CD14-positive monocyte (primary cell): ENCODE measurements at regions not wholly inside any gene's neighbourhood (a gene's known extent, or its start where the extent isn't known, plus 50 kb on each side); places are given as distances from the start of the nearest gene placed in this dataset.

Experiments used
- DNase-seq, 3 donors: peaks; one replicate each; pipeline ENCODE4 v3.0.0-alpha.2; 2011 to 2022
- H2AFZ ChIP-seq: 2 replicates; pipeline ENCODE4 v1.6.0; 2012; ENCODE audit warnings: mild to moderate bottlenecking, low read depth, low read length, inconsistent platforms; ENCODE audit not compliant: insufficient read depth, poor library complexity, severe bottlenecking
- H3K27ac ChIP-seq, 2 donors: 1 replicate in 1 of 2; 2 replicates in 1 of 2; pipeline ENCODE4 v1.5.1; 2012 to 2013; ENCODE audit warnings: low read length in 2 of 2, control low read depth in 1 of 2, inconsistent platforms in 1 of 2, low read depth in 1 of 2, mild to moderate bottlenecking in 1 of 2
- H3K27me3 ChIP-seq, 2 donors: one replicate each; pipeline versions ENCODE4 v1.6.0 to v1.6.1; 2011 to 2013; ENCODE audit warnings: low read length in 2 of 2; ENCODE audit not compliant: control insufficient read depth in 2 of 2, insufficient read depth in 2 of 2
- H3K36me3 ChIP-seq, 2 donors: replicated peaks in 1 of 2; 1 replicate in 1 of 2; 2 replicates in 1 of 2; pipeline versions ENCODE4 v1.5.1 to v1.6.1; 2012 to 2013; ENCODE audit warnings: low read length in 2 of 2, control low read depth in 1 of 2, inconsistent platforms in 1 of 2, mild to moderate bottlenecking in 1 of 2; ENCODE audit not compliant: insufficient read depth in 2 of 2, control insufficient read depth in 1 of 2
- H3K4me1 ChIP-seq, 2 donors: 1 replicate in 1 of 2; 2 replicates in 1 of 2; pipeline versions ENCODE4 v1.5.1 to v1.6.1; 2012 to 2013; ENCODE audit warnings: low read length in 2 of 2, control low read depth in 1 of 2, inconsistent platforms in 1 of 2, mild to moderate bottlenecking in 1 of 2, moderate library complexity in 1 of 2; ENCODE audit not compliant: insufficient read depth in 2 of 2, control insufficient read depth in 1 of 2
- H3K4me2 ChIP-seq: replicated peaks from 2 replicates; pipeline ENCODE3; 2012; ENCODE audit warnings: low read length, moderate library complexity, mild to moderate bottlenecking; ENCODE audit not compliant: poor library complexity, severe bottlenecking; ENCODE audit errors: extremely low read depth
- H3K4me3 ChIP-seq, 3 experiments: fragments of 200-600 bp in 1 of 3; sonication (generic) in 1 of 3; replicated peaks in 1 of 3; 1 replicate in 2 of 3; 2 replicates in 1 of 3; pipeline ENCODE4 v1.5.1; 2011 to 2013; ENCODE audit warnings: low read length in 3 of 3, mild to moderate bottlenecking in 3 of 3, control low read depth in 2 of 3, low read depth in 2 of 3, inconsistent platforms in 1 of 3, moderate library complexity in 1 of 3
- H3K79me2 ChIP-seq: 2 replicates; pipeline ENCODE4 v1.6.0; 2012; ENCODE audit warnings: mild to moderate bottlenecking, control low read depth, inconsistent platforms, low read length, moderate library complexity; ENCODE audit not compliant: insufficient read depth
- H3K9ac ChIP-seq: 2 replicates; pipeline ENCODE4 v1.6.0; 2017; ENCODE audit warnings: low read length, mild to moderate bottlenecking; ENCODE audit not compliant: insufficient read depth, poor library complexity, severe bottlenecking
- H3K9me3 ChIP-seq, 2 donors: replicated peaks in 1 of 2; 1 replicate in 1 of 2; 2 replicates in 1 of 2; pipeline versions ENCODE4 v1.5.1 to v1.6.1; 2012 to 2013; ENCODE audit warnings: low read length in 2 of 2, control low read depth in 1 of 2; ENCODE audit not compliant: control insufficient read depth in 1 of 2, insufficient read depth in 1 of 2
- H4K20me1 ChIP-seq: 2 replicates; pipeline ENCODE4 v1.6.0; 2012; ENCODE audit warnings: mild to moderate bottlenecking, low read length, control low read depth, moderate library complexity; ENCODE audit not compliant: insufficient read depth
- H3K27ac Mint-ChIP-seq, 7 donors: one replicate each; pipeline ENCODE4 v1.8.0; 2020; ENCODE audit warnings: mild to moderate bottlenecking in 7 of 7, mixed read lengths in 7 of 7, moderate library complexity in 6 of 7, inconsistent platforms in 2 of 7
- H3K27me3 Mint-ChIP-seq, 3 donors: one replicate each; pipeline ENCODE4 v1.8.0; 2021 to 2022; ENCODE audit warnings: low read depth in 3 of 3, mild to moderate bottlenecking in 3 of 3, mixed read lengths in 3 of 3, moderate library complexity in 3 of 3, inconsistent platforms in 1 of 3
- H3K36me3 Mint-ChIP-seq, 2 donors: one replicate each; pipeline ENCODE4 v1.8.0; 2020; ENCODE audit warnings: mixed read lengths in 2 of 2, inconsistent platforms in 1 of 2, mild to moderate bottlenecking in 1 of 2
- H3K4me1 Mint-ChIP-seq: one replicate; pipeline ENCODE4 v1.8.0; 2020; ENCODE audit warnings: mild to moderate bottlenecking, mixed read lengths
- H3K4me3 Mint-ChIP-seq, 2 donors: one replicate each; pipeline ENCODE4 v1.8.0; 2020; ENCODE audit warnings: mild to moderate bottlenecking in 2 of 2, mixed read lengths in 2 of 2, moderate library complexity in 1 of 2
- H3K9me3 Mint-ChIP-seq, 7 donors: one replicate each; pipeline ENCODE4 v1.8.0; 2020 to 2022; ENCODE audit warnings: mixed read lengths in 7 of 7, mild to moderate bottlenecking in 6 of 7, moderate library complexity in 6 of 7, inconsistent platforms in 2 of 7
- CTCF ChIP-seq: fragments of 200-600 bp; IDR thresholded peaks from one replicate; pipeline ENCODE4 v1.8.0; 2022; ENCODE audit warnings: antibody characterized with exemption, mild to moderate bottlenecking
- WGBS: methylation state at CpG from one replicate; pipeline ENCODE4 v1.1.5; 2013; ENCODE audit warnings: missing lambda C conversion rate; ENCODE audit not compliant: insufficient coverage; 5-methylcytosine and 5-hydroxymethylcytosine counted together
- intact Hi-C, 2 donors: fragments of 100-400 bp; cut with micrococcal nuclease; formaldehyde crosslinking; loops; one replicate each; pipeline versions ENCODE4 v1.15.0 to v1.15.1; 2023

GRCh38 chr1:191427593-191427992, 730.7 kb upstream of the RGS18 start:
- 100% methylated on average over 1 of the region's 3 CpGs for WGBS
- H3K27ac Mint-ChIP-seq = no peak overlapping the region
- intact Hi-C loops = no loop called here

GRCh38 chr1:191432817-191433216, 725.4 kb upstream of the RGS18 start:
- no peak overlapping the region for H3K4me2 ChIP-seq
- no peak overlapping the region for H3K9ac ChIP-seq
- no peak for TF ChIP-seq CTCF
- H3K4me3 Mint-ChIP-seq = no peak overlapping the region
- no peaks in the 10 kb centered on the region for H3K27me3 ChIP-seq
- no peak overlapping the region for H2AFZ ChIP-seq
- H3K27ac Mint-ChIP-seq = no peak overlapping the region
- no peaks in the 10 kb centered on the region for H3K27me3 Mint-ChIP-seq
- H3K4me1 Mint-ChIP-seq = no peaks in the 10 kb centered on the region
- H3K27ac ChIP-seq = no peak overlapping the region
- peaks cover 10 to 16% of the 10 kb centered on the region in 2 donors for H3K9me3 ChIP-seq
- DNase-seq = no peak
- H3K4me1 ChIP-seq = no peaks in the 10 kb centered on the region
- no peaks in the 10 kb centered on the region for H3K36me3 Mint-ChIP-seq
- no peaks in the 10 kb centered on the region for H3K36me3 ChIP-seq
- no peak overlapping the region for H3K4me3 ChIP-seq
- H3K9me3 Mint-ChIP-seq = peaks cover 3 to 15% (median 12%) of the 10 kb centered on the region in 7 donors
- no peaks in the 10 kb centered on the region for H4K20me1 ChIP-seq
- 50% methylated on average over 2 of the region's 3 CpGs for whole genome bisulfite sequencing
- intact Hi-C loops = no loop called here
- no peaks in the 10 kb centered on the region for H3K79me2 ChIP-seq

More at GRCh38 chr1:191427593-191427992, 730.7 kb upstream of the RGS18 start:
- no peak overlapping the region for H3K4me3 ChIP-seq
- H3K4me2 ChIP-seq = no peak overlapping the region
- H3K27me3 Mint-ChIP-seq = no peaks in the 10 kb centered on the region
- H3K9me3 ChIP-seq = peaks cover 4 to 7% of the 10 kb centered on the region in 2 donors
- H3K4me1 ChIP-seq = no peaks in the 10 kb centered on the region
- no peak for DNase-seq
- H3K79me2 ChIP-seq = no peaks in the 10 kb centered on the region
- no peak overlapping the region for H3K9ac ChIP-seq
- H3K9me3 Mint-ChIP-seq = peaks cover 2 to 9% (median 4%) of the 10 kb centered on the region in 7 donors
- no peaks in the 10 kb centered on the region for H3K4me1 Mint-ChIP-seq
- no peak overlapping the region for H2AFZ ChIP-seq
- no peak for TF ChIP-seq CTCF
- no peaks in the 10 kb centered on the region for H4K20me1 ChIP-seq
- H3K27ac ChIP-seq = no peak overlapping the region
- H3K27me3 ChIP-seq = no peaks in the 10 kb centered on the region
- H3K36me3 ChIP-seq = no peaks in the 10 kb centered on the region
- H3K36me3 Mint-ChIP-seq = no peaks in the 10 kb centered on the region
- H3K4me3 Mint-ChIP-seq = no peak overlapping the region
